Nephron progenitor cell (in vitro differentiated cells): ENCODE measurements at regions not wholly inside any gene's neighbourhood (a gene's known extent, or its start where the extent isn't known, plus 50 kb on each side); places are given as distances from the start of the nearest gene placed in this dataset.
A peak's percentile ranks its signal among the peaks of the same experiment; 100 is the strongest.

Experiments
- DNase-seq: peaks from one replicate; pipeline ENCODE4 v3.0.0; 2021
- H3K27ac Mint-ChIP-seq: 2 replicates; pipeline ENCODE4 v1.8.0; 2021; ENCODE audit warnings: mild to moderate bottlenecking, moderate library complexity, mixed read lengths
- H3K27me3 Mint-ChIP-seq: 2 replicates; pipeline ENCODE4 v1.8.0; 2021; ENCODE audit warnings: mild to moderate bottlenecking, low read depth, mixed read lengths; ENCODE audit not compliant: poor library complexity
- H3K36me3 Mint-ChIP-seq: 2 replicates; pipeline ENCODE4 v1.8.0; 2021; ENCODE audit warnings: low read depth, mixed read lengths
- H3K4me1 Mint-ChIP-seq: 2 replicates; pipeline ENCODE4 v1.8.0; 2021; ENCODE audit warnings: mixed read lengths
- H3K4me3 Mint-ChIP-seq: 2 replicates; pipeline ENCODE4 v1.8.0; 2021; ENCODE audit warnings: mild to moderate bottlenecking, moderate library complexity, mixed read lengths
- H3K9me3 Mint-ChIP-seq: 2 replicates; pipeline ENCODE4 v1.8.0; 2021; ENCODE audit warnings: mild to moderate bottlenecking, moderate library complexity, mixed read lengths
- TF ChIP-seq, protein P1 (sequence below): fragments of 200-600 bp; sonication (generic); IDR thresholded peaks from 2 replicates; pipeline ENCODE4 v1.5.0; 2021; ENCODE audit warnings: antibody characterized with exemption

DNA sequence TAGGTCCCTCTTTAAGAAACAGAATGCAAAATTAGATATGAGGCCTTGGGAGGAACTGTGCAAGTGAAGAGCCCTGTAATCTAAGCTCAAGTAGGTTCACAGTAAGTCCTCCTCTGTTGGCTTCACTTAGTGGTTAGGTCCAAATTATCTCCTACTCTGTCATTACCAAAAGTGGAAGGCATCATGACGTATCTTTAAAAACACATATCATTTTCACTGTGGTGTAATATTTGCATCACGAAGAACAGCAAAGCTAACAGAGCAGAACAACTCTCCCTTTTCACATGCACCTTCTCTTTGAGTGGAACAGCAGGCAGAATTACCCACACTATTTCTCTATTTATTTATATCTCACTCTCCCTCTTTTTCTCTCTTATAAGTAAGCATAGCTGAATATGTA lies 240.5 kb upstream of the CCNH start:
- TF ChIP-seq, protein P1, sequence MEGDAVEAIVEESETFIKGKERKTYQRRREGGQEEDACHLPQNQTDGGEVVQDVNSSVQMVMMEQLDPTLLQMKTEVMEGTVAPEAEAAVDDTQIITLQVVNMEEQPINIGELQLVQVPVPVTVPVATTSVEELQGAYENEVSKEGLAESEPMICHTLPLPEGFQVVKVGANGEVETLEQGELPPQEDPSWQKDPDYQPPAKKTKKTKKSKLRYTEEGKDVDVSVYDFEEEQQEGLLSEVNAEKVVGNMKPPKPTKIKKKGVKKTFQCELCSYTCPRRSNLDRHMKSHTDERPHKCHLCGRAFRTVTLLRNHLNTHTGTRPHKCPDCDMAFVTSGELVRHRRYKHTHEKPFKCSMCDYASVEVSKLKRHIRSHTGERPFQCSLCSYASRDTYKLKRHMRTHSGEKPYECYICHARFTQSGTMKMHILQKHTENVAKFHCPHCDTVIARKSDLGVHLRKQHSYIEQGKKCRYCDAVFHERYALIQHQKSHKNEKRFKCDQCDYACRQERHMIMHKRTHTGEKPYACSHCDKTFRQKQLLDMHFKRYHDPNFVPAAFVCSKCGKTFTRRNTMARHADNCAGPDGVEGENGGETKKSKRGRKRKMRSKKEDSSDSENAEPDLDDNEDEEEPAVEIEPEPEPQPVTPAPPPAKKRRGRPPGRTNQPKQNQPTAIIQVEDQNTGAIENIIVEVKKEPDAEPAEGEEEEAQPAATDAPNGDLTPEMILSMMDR: no peak
- Mint-ChIP-seq H3K9me3 (no peaks in the 10 kb centered on the region), H3K4me1 (no peaks in the 10 kb centered on the region), H3K36me3 (no peaks in the 10 kb centered on the region), H3K27ac (no peak overlapping the region), H3K4me3 (no peak overlapping the region), H3K27me3 (no peaks in the 10 kb centered on the region)
- no peak for DNase-seq

DNA sequence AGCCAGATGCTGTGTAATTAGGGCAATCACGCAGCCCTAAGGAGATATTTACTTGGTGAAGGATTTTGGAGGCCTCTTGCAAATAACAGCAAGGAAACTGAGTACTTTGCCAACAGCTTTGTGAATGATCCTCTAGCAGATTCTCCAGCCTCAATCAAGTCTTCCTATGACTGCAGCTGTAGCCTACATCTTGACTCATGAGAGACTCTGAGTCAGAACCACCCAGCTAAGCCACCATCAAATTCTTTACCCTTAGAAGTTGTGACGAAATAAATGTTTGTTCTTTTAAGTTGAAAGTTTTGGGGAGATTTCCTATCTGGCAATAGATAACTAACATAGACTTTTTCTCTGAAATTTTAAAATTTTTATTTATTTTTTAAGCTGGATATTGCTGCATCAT lies 237.6 kb upstream of the CCNH start:
- TF ChIP-seq, protein P1: no peak

DNA sequence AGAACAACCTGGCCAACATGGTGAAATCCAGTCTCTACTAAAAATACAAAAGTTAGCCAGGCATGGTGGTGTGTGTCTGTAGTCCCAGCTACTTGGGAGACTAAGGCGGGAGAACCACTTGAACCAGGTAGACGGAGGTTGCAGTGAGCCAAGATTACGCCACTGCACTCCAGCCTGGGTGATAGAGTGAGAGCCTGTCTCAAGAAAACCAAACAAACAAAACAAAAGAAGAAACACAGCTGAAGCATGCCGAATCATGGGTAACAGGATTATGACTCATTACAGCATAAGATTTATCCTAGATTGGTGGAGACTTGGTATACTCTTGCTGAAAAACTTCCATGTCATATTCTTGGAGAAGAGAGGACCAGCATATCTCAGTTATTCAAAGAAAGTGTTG lies 236.7 kb upstream of the CCNH start:
- no peaks in the 10 kb centered on the region for H3K4me1 Mint-ChIP-seq
- no peaks in the 10 kb centered on the region for H3K9me3 Mint-ChIP-seq
- H3K27ac Mint-ChIP-seq: no peak overlapping the region
- no peaks in the 10 kb centered on the region for H3K36me3 Mint-ChIP-seq
- no peaks in the 10 kb centered on the region for H3K27me3 Mint-ChIP-seq
- DNase-seq: no peak
- no peak overlapping the region for H3K4me3 Mint-ChIP-seq
- TF ChIP-seq, protein P1: no peak

More for the DNA sequence above, 237.6 kb upstream of the CCNH start:
- Mint-ChIP-seq H3K27me3 (no peaks in the 10 kb centered on the region), H3K4me1 (no peaks in the 10 kb centered on the region), H3K4me3 (no peak overlapping the region), H3K9me3 (no peaks in the 10 kb centered on the region), H3K27ac (no peak overlapping the region), H3K36me3 (no peaks in the 10 kb centered on the region)
- DNase-seq: no peak

DNA sequence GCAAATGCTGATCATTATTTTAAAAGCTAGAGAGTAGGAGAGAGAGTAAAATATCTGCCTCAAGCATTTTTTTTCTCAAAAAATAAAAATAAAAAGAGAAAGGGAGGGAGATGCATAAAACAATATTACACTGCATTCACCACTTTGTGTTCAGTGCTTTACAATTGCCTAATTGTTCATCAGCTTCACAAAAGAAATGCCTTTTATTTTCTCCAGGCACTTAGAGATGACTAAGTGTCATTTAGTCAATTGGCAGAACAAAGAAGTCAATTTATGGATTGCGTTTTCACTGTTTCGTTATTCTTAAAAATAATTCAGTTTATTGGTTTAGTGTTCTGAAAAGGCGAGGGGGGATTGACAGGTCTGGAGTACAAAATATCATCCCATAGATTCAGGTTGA lies 232.5 kb upstream of the CCNH start:
- no peaks in the 10 kb centered on the region for H3K9me3 Mint-ChIP-seq
- no peaks in the 10 kb centered on the region for H3K4me1 Mint-ChIP-seq
- H3K4me3 Mint-ChIP-seq: no peak overlapping the region
- TF ChIP-seq, protein P1: no peak
- DNase-seq: no peak
- no peak overlapping the region for H3K27ac Mint-ChIP-seq
- no peaks in the 10 kb centered on the region for H3K27me3 Mint-ChIP-seq
- H3K36me3 Mint-ChIP-seq: no peaks in the 10 kb centered on the region

DNA sequence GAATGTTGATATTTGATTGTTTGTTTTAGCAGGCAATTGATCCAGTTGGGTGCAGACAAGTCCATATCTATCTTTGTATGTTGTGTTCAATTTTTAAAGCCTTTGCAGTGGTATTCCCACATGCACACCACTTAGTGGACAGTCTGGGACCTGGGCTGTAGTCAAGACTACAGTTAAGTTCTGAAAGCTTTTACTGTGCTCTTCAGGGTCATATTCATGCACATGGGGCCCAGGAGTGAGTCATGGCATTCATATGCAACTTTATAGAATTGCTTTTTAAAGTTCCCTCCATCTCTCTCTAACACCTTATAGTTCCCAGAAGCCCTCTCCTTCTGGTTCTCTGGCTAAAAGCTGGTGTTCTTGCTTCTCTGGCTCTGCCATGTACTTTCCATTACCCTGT lies 228.2 kb upstream of the CCNH start:
- no peaks in the 10 kb centered on the region for H3K36me3 Mint-ChIP-seq

DNA sequence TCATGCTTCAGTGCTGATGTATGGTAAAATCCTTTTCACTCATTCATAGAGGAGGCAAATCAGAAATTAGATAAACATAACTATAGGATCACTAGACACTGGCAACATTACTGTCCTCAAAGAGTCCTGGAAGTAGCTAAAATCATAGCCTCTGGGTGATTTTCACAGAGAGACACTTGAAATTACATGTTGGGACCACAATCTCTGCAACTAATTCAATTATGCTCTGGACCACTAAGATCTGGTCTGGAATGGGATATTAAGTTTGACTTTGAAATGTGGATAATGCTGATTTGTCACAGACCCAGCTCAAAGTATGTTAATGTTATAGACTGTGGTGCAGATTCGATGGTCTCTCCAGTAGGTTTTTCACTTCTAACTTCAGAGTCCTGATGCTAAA lies 214.6 kb upstream of the CCNH start:
- TF ChIP-seq, protein P1: no peak
- Mint-ChIP-seq H3K4me1 (no peaks in the 10 kb centered on the region), H3K36me3 (no peaks in the 10 kb centered on the region), H3K27ac (peak overlapping the region; percentile 6), H3K4me3 (no peak overlapping the region), H3K27me3 (peaks cover 4% of the 10 kb centered on the region), H3K9me3 (no peaks in the 10 kb centered on the region)
- no peak for DNase-seq

More for the DNA sequence above, 228.2 kb upstream of the CCNH start:
- no peaks in the 10 kb centered on the region for H3K27me3 Mint-ChIP-seq
- TF ChIP-seq, protein P1: no peak
- no peak overlapping the region for H3K27ac Mint-ChIP-seq
- no peak for DNase-seq
- no peaks in the 10 kb centered on the region for H3K4me1 Mint-ChIP-seq
- no peaks in the 10 kb centered on the region for H3K9me3 Mint-ChIP-seq
- H3K4me3 Mint-ChIP-seq: no peak overlapping the region
